CD14-positive monocyte (primary cell): ENCODE measurements at regions not wholly inside any gene's neighbourhood (a gene's known extent, or its start where the extent isn't known, plus 50 kb on each side); places are given as distances from the start of the nearest gene placed in this dataset.

Experiments
- DNase-seq, 3 donors: peaks; one replicate each; pipeline ENCODE4 v3.0.0-alpha.2; 2011 to 2022
- H2AFZ ChIP-seq: 2 replicates; pipeline ENCODE4 v1.6.0; 2012; ENCODE audit warnings: mild to moderate bottlenecking, low read depth, low read length, inconsistent platforms; ENCODE audit not compliant: insufficient read depth, poor library complexity, severe bottlenecking
- H3K27ac ChIP-seq, 2 donors: 1 replicate in 1 of 2; 2 replicates in 1 of 2; pipeline ENCODE4 v1.5.1; 2012 to 2013; ENCODE audit warnings: low read length in 2 of 2, control low read depth in 1 of 2, inconsistent platforms in 1 of 2, low read depth in 1 of 2, mild to moderate bottlenecking in 1 of 2
- H3K27me3 ChIP-seq, 2 donors: one replicate each; pipeline versions ENCODE4 v1.6.0 to v1.6.1; 2011 to 2013; ENCODE audit warnings: low read length in 2 of 2; ENCODE audit not compliant: control insufficient read depth in 2 of 2, insufficient read depth in 2 of 2
- H3K36me3 ChIP-seq, 2 donors: replicated peaks in 1 of 2; 1 replicate in 1 of 2; 2 replicates in 1 of 2; pipeline versions ENCODE4 v1.5.1 to v1.6.1; 2012 to 2013; ENCODE audit warnings: low read length in 2 of 2, control low read depth in 1 of 2, inconsistent platforms in 1 of 2, mild to moderate bottlenecking in 1 of 2; ENCODE audit not compliant: insufficient read depth in 2 of 2, control insufficient read depth in 1 of 2
- H3K4me1 ChIP-seq, 2 donors: 1 replicate in 1 of 2; 2 replicates in 1 of 2; pipeline versions ENCODE4 v1.5.1 to v1.6.1; 2012 to 2013; ENCODE audit warnings: low read length in 2 of 2, control low read depth in 1 of 2, inconsistent platforms in 1 of 2, mild to moderate bottlenecking in 1 of 2, moderate library complexity in 1 of 2; ENCODE audit not compliant: insufficient read depth in 2 of 2, control insufficient read depth in 1 of 2
- H3K4me2 ChIP-seq: replicated peaks from 2 replicates; pipeline ENCODE3; 2012; ENCODE audit warnings: low read length, moderate library complexity, mild to moderate bottlenecking; ENCODE audit not compliant: poor library complexity, severe bottlenecking; ENCODE audit errors: extremely low read depth
- H3K4me3 ChIP-seq, 3 experiments: fragments of 200-600 bp in 1 of 3; sonication (generic) in 1 of 3; replicated peaks in 1 of 3; 1 replicate in 2 of 3; 2 replicates in 1 of 3; pipeline ENCODE4 v1.5.1; 2011 to 2013; ENCODE audit warnings: low read length in 3 of 3, mild to moderate bottlenecking in 3 of 3, control low read depth in 2 of 3, low read depth in 2 of 3, inconsistent platforms in 1 of 3, moderate library complexity in 1 of 3
- H3K79me2 ChIP-seq: 2 replicates; pipeline ENCODE4 v1.6.0; 2012; ENCODE audit warnings: mild to moderate bottlenecking, control low read depth, inconsistent platforms, low read length, moderate library complexity; ENCODE audit not compliant: insufficient read depth
- H3K9ac ChIP-seq: 2 replicates; pipeline ENCODE4 v1.6.0; 2017; ENCODE audit warnings: low read length, mild to moderate bottlenecking; ENCODE audit not compliant: insufficient read depth, poor library complexity, severe bottlenecking
- H3K9me3 ChIP-seq, 2 donors: replicated peaks in 1 of 2; 1 replicate in 1 of 2; 2 replicates in 1 of 2; pipeline versions ENCODE4 v1.5.1 to v1.6.1; 2012 to 2013; ENCODE audit warnings: low read length in 2 of 2, control low read depth in 1 of 2; ENCODE audit not compliant: control insufficient read depth in 1 of 2, insufficient read depth in 1 of 2
- H4K20me1 ChIP-seq: 2 replicates; pipeline ENCODE4 v1.6.0; 2012; ENCODE audit warnings: mild to moderate bottlenecking, low read length, control low read depth, moderate library complexity; ENCODE audit not compliant: insufficient read depth
- H3K27ac Mint-ChIP-seq, 7 donors: one replicate each; pipeline ENCODE4 v1.8.0; 2020; ENCODE audit warnings: mild to moderate bottlenecking in 7 of 7, mixed read lengths in 7 of 7, moderate library complexity in 6 of 7, inconsistent platforms in 2 of 7
- H3K27me3 Mint-ChIP-seq, 3 donors: one replicate each; pipeline ENCODE4 v1.8.0; 2021 to 2022; ENCODE audit warnings: low read depth in 3 of 3, mild to moderate bottlenecking in 3 of 3, mixed read lengths in 3 of 3, moderate library complexity in 3 of 3, inconsistent platforms in 1 of 3
- H3K36me3 Mint-ChIP-seq, 2 donors: one replicate each; pipeline ENCODE4 v1.8.0; 2020; ENCODE audit warnings: mixed read lengths in 2 of 2, inconsistent platforms in 1 of 2, mild to moderate bottlenecking in 1 of 2
- H3K4me1 Mint-ChIP-seq: one replicate; pipeline ENCODE4 v1.8.0; 2020; ENCODE audit warnings: mild to moderate bottlenecking, mixed read lengths
- H3K4me3 Mint-ChIP-seq, 2 donors: one replicate each; pipeline ENCODE4 v1.8.0; 2020; ENCODE audit warnings: mild to moderate bottlenecking in 2 of 2, mixed read lengths in 2 of 2, moderate library complexity in 1 of 2
- H3K9me3 Mint-ChIP-seq, 7 donors: one replicate each; pipeline ENCODE4 v1.8.0; 2020 to 2022; ENCODE audit warnings: mixed read lengths in 7 of 7, mild to moderate bottlenecking in 6 of 7, moderate library complexity in 6 of 7, inconsistent platforms in 2 of 7
- CTCF ChIP-seq: fragments of 200-600 bp; IDR thresholded peaks from one replicate; pipeline ENCODE4 v1.8.0; 2022; ENCODE audit warnings: antibody characterized with exemption, mild to moderate bottlenecking
- WGBS: methylation state at CpG from one replicate; pipeline ENCODE4 v1.1.5; 2013; ENCODE audit warnings: missing lambda C conversion rate; ENCODE audit not compliant: insufficient coverage; 5-methylcytosine and 5-hydroxymethylcytosine counted together
- intact Hi-C, 2 donors: fragments of 100-400 bp; cut with micrococcal nuclease; formaldehyde crosslinking; loops; one replicate each; pipeline versions ENCODE4 v1.15.0 to v1.15.1; 2023

GRCh38 chr16:75996491-75996890 is 270.2 kb upstream of the CPHXL start:
- no peaks in the 10 kb centered on the region for H3K36me3 ChIP-seq
- H3K27me3 Mint-ChIP-seq = no peaks in the 10 kb centered on the region
- H2AFZ ChIP-seq = no peak overlapping the region
- H3K4me1 Mint-ChIP-seq = no peaks in the 10 kb centered on the region
- no peaks in the 10 kb centered on the region for H3K79me2 ChIP-seq
- H3K4me1 ChIP-seq = no peaks in the 10 kb centered on the region
- no peak for TF ChIP-seq CTCF
- DNase-seq = no peak
- peaks cover 0 to 9% of the 10 kb centered on the region in 2 donors for H3K9me3 ChIP-seq
- peaks cover 4 to 6% (median 5%) of the 10 kb centered on the region in 7 donors for H3K9me3 Mint-ChIP-seq
- H3K4me3 Mint-ChIP-seq = no peak overlapping the region
- no peak overlapping the region for H3K4me2 ChIP-seq
- no peaks in the 10 kb centered on the region for H4K20me1 ChIP-seq
- no peak overlapping the region for H3K9ac ChIP-seq
- H3K36me3 Mint-ChIP-seq = no peaks in the 10 kb centered on the region
- no peak overlapping the region for H3K27ac Mint-ChIP-seq
- no peak overlapping the region for H3K27ac ChIP-seq
- 100% methylated on average over 1 of the region's 3 CpGs for WGBS
- no peak overlapping the region for H3K4me3 ChIP-seq
- H3K27me3 ChIP-seq = no peaks in the 10 kb centered on the region
- intact Hi-C loops = no loop called here

GRCh38 chr16:75997606-75998005 is 271.3 kb upstream of the CPHXL start:
- Histone ChIP-seq H3K27ac (no peak overlapping the region), H2AFZ (no peak overlapping the region), H3K4me3 (no peak overlapping the region), H4K20me1 (no peaks in the 10 kb centered on the region), H3K4me2 (no peak overlapping the region), H3K4me1 (no peaks in the 10 kb centered on the region), H3K9me3 (peaks cover 0 to 9% of the 10 kb centered on the region in 2 donors), H3K79me2 (no peaks in the 10 kb centered on the region), H3K27me3 (no peaks in the 10 kb centered on the region), H3K36me3 (no peaks in the 10 kb centered on the region), H3K9ac (no peak overlapping the region)
- no CpG with 5 or more reads among the region's 6 CpGs for WGBS
- TF ChIP-seq CTCF = no peak
- H3K9me3 Mint-ChIP-seq = peaks cover 4 to 6% (median 5%) of the 10 kb centered on the region in 7 donors
- H3K36me3 Mint-ChIP-seq = no peaks in the 10 kb centered on the region
- DNase-seq = no peak
- H3K4me1 Mint-ChIP-seq = no peaks in the 10 kb centered on the region
- intact Hi-C loops = no loop called here
- H3K27ac Mint-ChIP-seq = no peak overlapping the region
- no peak overlapping the region for H3K4me3 Mint-ChIP-seq
- no peaks in the 10 kb centered on the region for H3K27me3 Mint-ChIP-seq
